Mesendoderm (in vitro differentiated cells): ENCODE measurements at regions not wholly inside any gene's neighbourhood (a gene's known extent, or its start where the extent isn't known, plus 50 kb on each side); places are given as distances from the start of the nearest gene placed in this dataset.

Experiments
- DNase-seq: peaks from one replicate; pipeline ENCODE4 v3.0.0; 2013
- H2AK5ac ChIP-seq: 2 replicates; pipeline ENCODE4 v1.6.1; 2013; ENCODE audit warnings: low read length, inconsistent platforms
- H2BK120ac ChIP-seq: 2 replicates; pipeline ENCODE4 v1.6.1; 2013; ENCODE audit warnings: low read depth, mild to moderate bottlenecking, low read length, moderate library complexity, mixed read lengths
- H2BK15ac ChIP-seq: replicated peaks from 2 replicates; pipeline ENCODE4 v1.6.1; 2013; ENCODE audit warnings: low read depth, mild to moderate bottlenecking, moderate library complexity
- H2BK5ac ChIP-seq: 2 replicates; pipeline ENCODE4 v1.6.1; 2013; ENCODE audit warnings: low read length, inconsistent platforms
- H3K18ac ChIP-seq: 2 replicates; pipeline ENCODE4 v1.6.1; 2013; ENCODE audit warnings: mild to moderate bottlenecking, low read length, mixed read lengths
- H3K23ac ChIP-seq: one replicate; pipeline ENCODE4 v1.6.1; 2013; ENCODE audit warnings: low read length
- H3K27ac ChIP-seq: 2 replicates; pipeline ENCODE4 v1.5.1; 2013; ENCODE audit warnings: low read depth, mild to moderate bottlenecking, inconsistent platforms, low read length, moderate library complexity
- H3K27me3 ChIP-seq: 2 replicates; pipeline ENCODE4 v1.6.1; 2013; ENCODE audit warnings: low read length, control low read depth, mild to moderate bottlenecking, inconsistent platforms; ENCODE audit not compliant: insufficient read depth, poor library complexity
- H3K36me3 ChIP-seq: 2 replicates; pipeline ENCODE4 v1.6.1; 2013; ENCODE audit warnings: low read length, inconsistent platforms; ENCODE audit not compliant: control insufficient read depth, insufficient read depth
- H3K4ac ChIP-seq: one replicate; pipeline ENCODE4 v1.6.1; 2013; ENCODE audit warnings: low read depth, mild to moderate bottlenecking, low read length, moderate library complexity
- H3K4me1 ChIP-seq: 2 replicates; pipeline ENCODE4 v1.6.1; 2013; ENCODE audit warnings: low read depth, low read length, inconsistent platforms; ENCODE audit not compliant: control insufficient read depth
- H3K4me2 ChIP-seq: 2 replicates; pipeline ENCODE4 v1.6.1; 2013; ENCODE audit warnings: low read length
- H3K4me3 ChIP-seq: 2 replicates; pipeline ENCODE4 v1.5.1; 2013; ENCODE audit warnings: mild to moderate bottlenecking, low read length
- H3K56ac ChIP-seq: one replicate; pipeline ENCODE4 v1.6.1; 2013; ENCODE audit warnings: low read length
- H3K79me1 ChIP-seq: 2 replicates; pipeline ENCODE4 v1.6.1; 2013; ENCODE audit warnings: low read length, inconsistent platforms
- H3K79me2 ChIP-seq: 2 replicates; pipeline ENCODE4 v1.6.1; 2013; ENCODE audit warnings: mild to moderate bottlenecking, low read length; ENCODE audit not compliant: control insufficient read depth, insufficient read depth
- H3K9ac ChIP-seq: 2 replicates; pipeline ENCODE4 v1.6.1; 2013; ENCODE audit warnings: low read length, inconsistent platforms
- H4K5ac ChIP-seq: one replicate; pipeline ENCODE4 v1.6.1; 2013; ENCODE audit warnings: low read length
- H4K8ac ChIP-seq: one replicate; pipeline ENCODE4 v1.6.1; 2013; ENCODE audit warnings: low read depth, mild to moderate bottlenecking, control low read depth, low read length, moderate library complexity
- WGBS: extraction: QIAGEN DNeasy Blood & Tissue Kit; methylation state at CpG from one replicate; pipeline ENCODE4 v1.1.7; 2013; ENCODE audit warnings: low lambda C conversion rate, missing lambda C conversion rate; ENCODE audit not compliant: insufficient coverage; ENCODE audit errors: extremely low coverage; 5-methylcytosine and 5-hydroxymethylcytosine counted together

DNA sequence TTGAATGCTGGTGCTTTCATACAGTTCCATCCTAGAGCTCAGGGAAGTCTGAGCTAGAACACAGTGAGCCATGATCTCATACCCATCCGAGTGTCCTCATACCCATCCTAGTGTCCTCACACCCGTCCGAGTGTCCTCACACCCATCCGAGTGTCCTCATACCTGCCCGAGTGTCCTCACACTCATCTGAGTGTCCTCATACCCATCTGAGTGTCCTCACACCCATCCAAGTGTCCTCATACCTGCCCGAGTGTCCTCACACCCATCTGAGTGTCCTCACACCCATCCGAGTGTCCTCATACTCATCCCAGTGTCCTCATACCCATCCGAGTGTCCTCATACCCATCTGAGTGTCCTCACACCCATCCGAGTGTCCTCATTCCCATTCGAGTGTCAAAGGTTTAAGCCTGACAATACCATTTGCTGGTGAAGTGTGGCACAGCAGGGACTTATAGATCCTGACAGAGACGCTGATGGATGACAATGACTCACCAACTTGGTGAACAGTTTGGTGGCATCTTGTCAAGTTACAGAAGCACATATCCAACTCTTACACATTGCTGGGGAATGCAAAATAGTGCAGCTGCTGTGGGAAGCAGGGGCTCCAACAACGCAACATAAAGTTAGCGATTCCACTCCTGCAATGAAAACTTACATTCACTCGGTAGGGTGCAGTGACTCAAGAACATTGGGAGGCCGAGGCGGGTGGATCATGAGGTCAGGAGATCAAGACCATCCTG lies 77.0 kb upstream of the COL5A1 start:
- Histone ChIP-seq H3K27ac (no peak overlapping the region), H3K4me1 (no peaks in the 10 kb centered on the region), H3K18ac (no peak overlapping the region), H3K79me1 (no peaks in the 10 kb centered on the region), H3K56ac (no peak overlapping the region), H3K4ac (no peak overlapping the region), H3K36me3 (no peaks in the 10 kb centered on the region), H3K9ac (no peak overlapping the region), H2AK5ac (no peak overlapping the region), H3K4me2 (no peak overlapping the region), H3K79me2 (no peaks in the 10 kb centered on the region), H3K23ac (no peak overlapping the region), H2BK120ac (no peak overlapping the region), H2BK15ac (no peak overlapping the region), H3K27me3 (no peaks in the 10 kb centered on the region), H3K4me3 (no peak overlapping the region), H4K5ac (no peak overlapping the region), H4K8ac (no peak overlapping the region), H2BK5ac (no peak overlapping the region)
- DNase-seq = no peak
- WGBS = no CpG with 5 or more reads among the region's 16 CpGs

- Histone ChIP-seq H3K56ac (no peak overlapping the region), H3K9ac (no peak overlapping the region), H4K5ac (no peak overlapping the region), H3K27me3 (no peaks in the 10 kb centered on the region), H3K27ac (no peak overlapping the region), H2BK15ac (no peak overlapping the region), H2AK5ac (no peak overlapping the region), H2BK5ac (no peak overlapping the region), H3K79me1 (no peaks in the 10 kb centered on the region), H3K79me2 (no peaks in the 10 kb centered on the region), H3K36me3 (no peaks in the 10 kb centered on the region), H3K4ac (no peak overlapping the region), H3K18ac (no peak overlapping the region), H3K4me2 (no peak overlapping the region), H4K8ac (no peak overlapping the region), H2BK120ac (no peak overlapping the region), H3K4me1 (no peaks in the 10 kb centered on the region), H3K23ac (no peak overlapping the region), H3K4me3 (no peak overlapping the region)
- DNase-seq = no peak
- no CpG with 5 or more reads among the region's 14 CpGs for WGBS
Observed at GRCh38 chr9:134565316-134565915, 76.2 kb upstream of the COL5A1 start.

DNA sequence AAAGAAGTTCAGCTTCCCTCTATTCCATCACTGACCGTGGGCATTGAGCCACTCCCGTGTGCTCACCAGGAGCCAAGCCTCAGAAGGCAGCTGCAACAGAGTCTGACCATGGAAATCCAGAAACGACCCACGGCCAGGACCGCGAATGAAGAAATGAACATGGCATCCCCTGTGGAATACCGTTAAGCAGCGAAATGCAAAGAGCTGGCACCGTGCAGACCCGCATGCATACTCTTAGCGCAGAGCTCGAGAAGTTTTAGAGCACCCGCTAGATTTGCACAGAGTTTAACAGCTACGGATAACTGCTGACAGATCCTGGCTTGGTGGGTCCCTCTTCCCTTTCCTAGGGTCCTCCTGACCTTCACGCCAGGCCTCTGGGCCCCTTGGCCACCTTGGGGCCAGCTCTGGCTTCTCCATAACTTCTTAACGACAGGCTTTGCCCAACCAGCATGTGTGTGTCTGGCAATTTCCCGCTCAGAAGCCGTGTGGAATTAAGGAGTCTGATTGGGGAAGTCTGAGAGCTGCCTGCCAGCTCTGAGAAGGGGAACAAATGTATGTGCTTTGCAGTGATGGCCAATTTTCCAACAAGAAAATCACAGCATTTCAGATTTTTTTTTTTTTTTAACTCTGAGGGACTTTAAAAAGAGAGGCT lies 75.3 kb upstream of the COL5A1 start:
- DNase-seq = no peak
- no CpG with 5 or more reads among the region's 18 CpGs for WGBS
- H3K4ac ChIP-seq = no peak overlapping the region

DNA sequence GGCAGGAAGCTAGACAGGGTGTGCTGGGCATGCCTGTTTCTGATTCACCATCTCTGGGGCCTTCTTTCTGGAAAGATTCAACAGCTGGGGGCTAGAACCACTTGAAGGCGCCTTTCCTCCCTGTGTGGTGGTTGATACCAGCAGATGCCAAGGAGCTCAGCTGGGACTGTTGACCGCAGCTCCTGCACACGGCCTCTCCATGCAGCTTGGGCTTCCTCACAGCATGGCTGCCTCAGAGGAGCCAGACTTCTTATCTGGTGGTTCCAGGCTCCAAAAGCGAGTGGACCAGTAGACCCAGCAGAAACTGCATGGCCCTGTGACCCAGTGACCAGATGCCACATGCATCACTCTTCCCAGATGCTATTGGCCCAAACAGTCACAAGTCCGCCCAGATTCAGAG lies 74.7 kb upstream of the COL5A1 start:
- no peak overlapping the region for H3K9ac ChIP-seq
- H3K23ac ChIP-seq = peak overlapping the region; percentile 24
- no peaks in the 10 kb centered on the region for H3K79me2 ChIP-seq
- no peak overlapping the region for H3K4me2 ChIP-seq
- no peak overlapping the region for H2BK120ac ChIP-seq
- no peaks in the 10 kb centered on the region for H3K79me1 ChIP-seq
- H3K18ac ChIP-seq = no peak overlapping the region
- no peak overlapping the region for H3K4me3 ChIP-seq
- no peak overlapping the region for H2BK15ac ChIP-seq
- H2AK5ac ChIP-seq = no peak overlapping the region
- no peak overlapping the region for H4K8ac ChIP-seq
- no CpG with 5 or more reads among the region's 5 CpGs for WGBS
- DNase-seq = no peak
- H3K27ac ChIP-seq = no peak overlapping the region
- no peaks in the 10 kb centered on the region for H3K4me1 ChIP-seq
- H4K5ac ChIP-seq = no peak overlapping the region
- H3K27me3 ChIP-seq = no peaks in the 10 kb centered on the region
- no peak overlapping the region for H2BK5ac ChIP-seq
- no peaks in the 10 kb centered on the region for H3K36me3 ChIP-seq
- H3K4ac ChIP-seq = no peak overlapping the region
- H3K56ac ChIP-seq = no peak overlapping the region

More for the DNA sequence above, 75.3 kb upstream of the COL5A1 start:
- no peak overlapping the region for H2BK120ac ChIP-seq
- no peak overlapping the region for H4K8ac ChIP-seq
- H3K79me1 ChIP-seq = no peaks in the 10 kb centered on the region
- H3K18ac ChIP-seq = no peak overlapping the region
- H3K56ac ChIP-seq = no peak overlapping the region
- no peaks in the 10 kb centered on the region for H3K4me1 ChIP-seq
- H3K4me3 ChIP-seq = no peak overlapping the region
- no peaks in the 10 kb centered on the region for H3K79me2 ChIP-seq
- H3K36me3 ChIP-seq = no peaks in the 10 kb centered on the region
- no peak overlapping the region for H2BK5ac ChIP-seq
- no peak overlapping the region for H2AK5ac ChIP-seq
- H3K27me3 ChIP-seq = no peaks in the 10 kb centered on the region
- no peak overlapping the region for H4K5ac ChIP-seq
- H3K27ac ChIP-seq = no peak overlapping the region
- no peak overlapping the region for H3K23ac ChIP-seq
- no peak overlapping the region for H3K4me2 ChIP-seq
- no peak overlapping the region for H3K9ac ChIP-seq
- no peak overlapping the region for H2BK15ac ChIP-seq

- no peaks in the 10 kb centered on the region for H3K27me3 ChIP-seq
- H4K5ac ChIP-seq = no peak overlapping the region
- H3K9ac ChIP-seq = no peak overlapping the region
- no peak for DNase-seq
- H3K4me2 ChIP-seq = no peak overlapping the region
- no peaks in the 10 kb centered on the region for H3K79me2 ChIP-seq
- no peak overlapping the region for H3K23ac ChIP-seq
- no peaks in the 10 kb centered on the region for H3K79me1 ChIP-seq
- no peak overlapping the region for H3K4ac ChIP-seq
- H3K4me3 ChIP-seq = no peak overlapping the region
- H3K56ac ChIP-seq = no peak overlapping the region
- no peak overlapping the region for H2BK5ac ChIP-seq
- H4K8ac ChIP-seq = no peak overlapping the region
- no peak overlapping the region for H2BK120ac ChIP-seq
- H3K18ac ChIP-seq = no peak overlapping the region
- no peak overlapping the region for H2BK15ac ChIP-seq
- H3K4me1 ChIP-seq = no peaks in the 10 kb centered on the region
- no CpG with 5 or more reads among the region's 5 CpGs for WGBS
- no peak overlapping the region for H2AK5ac ChIP-seq
- no peaks in the 10 kb centered on the region for H3K36me3 ChIP-seq
- H3K27ac ChIP-seq = no peak overlapping the region
Observed at GRCh38 chr9:134568116-134568515, 73.5 kb upstream of the COL5A1 start.
